PC-3 (cell line): ENCODE measurements at regions not wholly inside any gene's neighbourhood (a gene's known extent, or its start where the extent isn't known, plus 50 kb on each side); places are given as distances from the start of the nearest gene placed in this dataset.

ENCODE experiments used
- ATAC-seq: fragments of 200-7000 bp; cut with Tn5 transposase; 2 replicates; pipeline ENCODE4 v1.9.1; 2020; ENCODE audit warnings: mild to moderate bottlenecking, moderate library complexity
- BruUV-seq: library from RNA; stranded (reverse); fragments of 400-500 nt; replicated peaks from 2 replicates; lab custom pipeline; 2021; lab: Mats Ljungman, UMichigan
- CTCF ChIA-PET: fragments of 300-600 bp; sonication (Branson Sonifier 250); formaldehyde crosslinking; loops from one replicate; lab custom pipeline; 2022; ENCODE audit warnings: antibody characterized with exemption; lab: Charles Lee
- POLR2A ChIA-PET: fragments of 300-600 bp; sonication (Branson Sonifier 250); formaldehyde crosslinking; loops from one replicate; lab custom pipeline; 2022; ENCODE audit warnings: antibody characterized with exemption; ENCODE audit not compliant: unreplicated experiment; lab: Charles Lee
- DNase-seq: peaks from one replicate; pipeline ENCODE4 v3.0.0-alpha.2; 2015
- H2AFZ ChIP-seq: fragments of 300-600 bp; sonication (generic); 2 replicates; pipeline ENCODE4 v1.6.0; 2016; ENCODE audit warnings: antibody characterized with exemption, low read length
- H3F3A ChIP-seq: fragments of 300-600 bp; sonication (generic); one replicate; pipeline ENCODE4 v1.6.0; 2017; ENCODE audit warnings: antibody characterized with exemption, low read length, control low read depth, mild to moderate bottlenecking; ENCODE audit not compliant: unreplicated experiment
- H3K27ac ChIP-seq: fragments of 300-600 bp; sonication (generic); 2 replicates; pipeline ENCODE4 v1.5.1; 2016; ENCODE audit warnings: mild to moderate bottlenecking, low read length
- H3K27me3 ChIP-seq: fragments of 300-600 bp; sonication (generic); 2 replicates; pipeline ENCODE4 v1.6.1; 2016; ENCODE audit warnings: low read length, mixed read lengths
- H3K36me3 ChIP-seq: fragments of 300-600 bp; sonication (generic); 2 replicates; pipeline ENCODE4 v1.6.1; 2016; ENCODE audit warnings: low read depth, mixed run types, low read length, mixed read lengths
- H3K4me1 ChIP-seq: fragments of 300-600 bp; sonication (generic); 2 replicates; pipeline ENCODE4 v1.5.1; 2016; ENCODE audit warnings: low read length; ENCODE audit not compliant: insufficient read depth
- H3K4me2 ChIP-seq: fragments of 300-600 bp; sonication (generic); 2 replicates; pipeline ENCODE4 v1.6.0; 2016; ENCODE audit warnings: low read length
- H3K4me3 ChIP-seq: fragments of 300-600 bp; sonication (generic); 2 replicates; pipeline ENCODE4 v1.5.1; 2016; ENCODE audit warnings: mild to moderate bottlenecking, low read length, mixed read lengths
- H3K79me2 ChIP-seq: fragments of 300-600 bp; sonication (generic); 2 replicates; pipeline ENCODE4 v1.6.1; 2017; ENCODE audit warnings: low read length, mixed read lengths
- H3K9ac ChIP-seq: fragments of 300-600 bp; sonication (generic); 2 replicates; pipeline ENCODE4 v1.6.0; 2016; ENCODE audit warnings: mild to moderate bottlenecking, low read length
- H3K9me2 ChIP-seq: fragments of 300-600 bp; sonication (generic); replicated peaks from 2 replicates; pipeline ENCODE4 v1.6.1; 2016; ENCODE audit warnings: mixed run types, low read length, mixed read lengths
- H3K9me3 ChIP-seq: fragments of 300-600 bp; sonication (generic); 2 replicates; pipeline ENCODE4 v1.6.1; 2016; ENCODE audit warnings: low read length, mixed read lengths
- H4K20me1 ChIP-seq: fragments of 300-600 bp; sonication (generic); 2 replicates; pipeline ENCODE4 v1.6.1; 2016; ENCODE audit warnings: low read length, mixed read lengths
- CTCF ChIP-seq: fragments of 300-600 bp; sonication (generic); conservative IDR thresholded peaks from 2 replicates; pipeline ENCODE4 v1.5.1; 2017; ENCODE audit warnings: antibody characterized with exemption, low read depth, mild to moderate bottlenecking, low read length
- EZH2 ChIP-seq: fragments of 300-600 bp; sonication (generic); IDR thresholded peaks from one replicate; pipeline ENCODE4 v1.6.1; 2017; ENCODE audit warnings: antibody characterized with exemption, mild to moderate bottlenecking, low read length; ENCODE audit not compliant: unreplicated experiment
- EZH2phosphoT487 ChIP-seq: fragments of 300-600 bp; sonication (generic); IDR thresholded peaks from 2 replicates; pipeline ENCODE4 v1.6.1; 2018; ENCODE audit warnings: mild to moderate bottlenecking, antibody characterized with exemption, low read length, borderline replicate concordance
- intact Hi-C: fragments of 100-400 bp; cut with micrococcal nuclease; formaldehyde crosslinking; loops from 2 replicates; pipeline ENCODE4 v1.9.0; 2023

GRCh38 chr12:90585640-90586304, 369.2 kb downstream of the CCER1 start:
- Histone ChIP-seq H2AFZ (no peak overlapping the region), H3K4me3 (no peak overlapping the region), H3K9ac (no peak overlapping the region), H3K27me3 (no peaks in the 10 kb centered on the region), H3K9me3 (no peaks in the 10 kb centered on the region), H3K79me2 (no peaks in the 10 kb centered on the region), H3K9me2 (no peaks in the 10 kb centered on the region), H3K27ac (no peak overlapping the region), H3K36me3 (no peaks in the 10 kb centered on the region), H3K4me1 (no peaks in the 10 kb centered on the region), H4K20me1 (no peaks in the 10 kb centered on the region), H3K4me2 (no peak overlapping the region), H3F3A (no peaks in the 10 kb centered on the region)
- POLR2A ChIA-PET = interaction anchor here (0.6 kb wide), 1 partner anchor 15 kb away, joined by 5 read pairs; no protein-coding TSS in a partner anchor
- no TSS peak for BruUV-seq
- no peak for TF ChIP-seq EZH2phosphoT487
- no peak for TF ChIP-seq CTCF
- no peak for TF ChIP-seq EZH2
- intact Hi-C loops = no loop called here
- ATAC-seq (no peak), DNase-seq (no peak)
- CTCF ChIA-PET = no interaction called here

DNA sequence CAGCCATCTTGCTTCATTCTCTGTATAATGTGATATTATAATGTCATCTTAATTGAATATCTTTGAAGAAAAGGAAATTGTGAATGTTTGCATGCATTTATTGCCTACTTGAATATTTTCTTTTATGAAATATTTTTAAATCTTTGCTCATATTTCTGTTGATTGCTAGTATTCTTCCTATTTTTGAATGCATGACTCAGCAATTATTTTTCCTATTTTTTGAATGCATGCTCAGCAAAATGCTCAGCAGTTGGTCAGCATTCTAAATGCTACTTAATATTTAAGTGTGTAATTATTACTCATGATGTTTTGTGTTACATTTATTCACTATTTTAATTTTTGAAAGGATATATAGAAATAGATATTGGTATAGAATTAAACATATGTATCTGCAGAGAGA, 378.3 kb downstream of the CCER1 start:
- no peak for TF ChIP-seq CTCF
- no peak for TF ChIP-seq EZH2
- TF ChIP-seq EZH2phosphoT487 = no peak
- intact Hi-C loops = no loop called here
- H3K9ac ChIP-seq = no peak overlapping the region
- H3K4me2 ChIP-seq = no peak overlapping the region
- no peak for ATAC-seq
- CTCF ChIA-PET = no interaction called here
- no peaks in the 10 kb centered on the region for H3K9me2 ChIP-seq
- no peak for DNase-seq
- H4K20me1 ChIP-seq = no peaks in the 10 kb centered on the region
- no peak overlapping the region for H3K27ac ChIP-seq
- no TSS peak for BruUV-seq
- H2AFZ ChIP-seq = no peak overlapping the region
- no peaks in the 10 kb centered on the region for H3K27me3 ChIP-seq
- H3K9me3 ChIP-seq = no peaks in the 10 kb centered on the region
- POLR2A ChIA-PET = no interaction called here
- H3K4me3 ChIP-seq = no peak overlapping the region
- no peaks in the 10 kb centered on the region for H3K79me2 ChIP-seq
- H3F3A ChIP-seq = no peaks in the 10 kb centered on the region
- H3K4me1 ChIP-seq = peaks cover 9% of the 10 kb centered on the region; the same call in 1 of the 2 replicates
- H3K36me3 ChIP-seq = no peaks in the 10 kb centered on the region

DNA sequence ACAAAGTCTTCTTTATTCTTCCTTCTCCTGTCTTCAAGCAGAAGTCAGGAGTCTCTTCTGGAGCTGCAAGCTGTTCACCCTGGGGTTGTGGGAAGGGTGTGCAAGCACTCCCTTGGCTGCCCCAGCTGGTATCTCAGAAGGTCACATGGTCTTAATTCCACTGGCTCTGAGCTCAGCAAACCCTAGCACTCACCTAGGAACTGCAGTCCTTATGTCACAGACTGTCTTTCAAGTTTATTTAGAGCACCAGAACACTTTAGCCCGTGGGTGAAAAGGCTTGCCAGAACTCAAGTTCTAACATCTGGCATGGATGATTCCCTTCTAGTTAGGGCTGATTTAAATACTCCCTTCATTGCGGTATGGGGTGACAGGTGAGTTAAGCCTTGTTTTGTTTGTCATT, 379.0 kb downstream of the CCER1 start:
- no peaks in the 10 kb centered on the region for H4K20me1 ChIP-seq
- H3K9ac ChIP-seq = no peak overlapping the region
- no peak for TF ChIP-seq CTCF
- TF ChIP-seq EZH2 = no peak
- no peak for TF ChIP-seq EZH2phosphoT487
- no TSS peak for BruUV-seq
- H3K79me2 ChIP-seq = no peaks in the 10 kb centered on the region
- H3K4me1 ChIP-seq = peaks cover 9% of the 10 kb centered on the region; the same call in 1 of the 2 replicates
- intact Hi-C loops = no loop called here
- no peak overlapping the region for H3K4me2 ChIP-seq
- CTCF ChIA-PET = no interaction called here
- no peaks in the 10 kb centered on the region for H3K36me3 ChIP-seq
- H3F3A ChIP-seq = no peaks in the 10 kb centered on the region
- H2AFZ ChIP-seq = no peak overlapping the region
- H3K9me3 ChIP-seq = no peaks in the 10 kb centered on the region
- no peaks in the 10 kb centered on the region for H3K27me3 ChIP-seq
- H3K4me3 ChIP-seq = no peak overlapping the region
- DNase-seq = no peak
- ATAC-seq = no peak
- no peak overlapping the region for H3K27ac ChIP-seq
- H3K9me2 ChIP-seq = no peaks in the 10 kb centered on the region
- POLR2A ChIA-PET = no interaction called here
